ENCODE measurements at regions not wholly inside any gene's neighbourhood (a gene's known extent, or its start where the extent isn't known, plus 50 kb on each side); places are given as distances from the start of the nearest gene placed in this dataset.

- Mint-ChIP-seq H3K9me3 (ENCODE audit: unreplicated experiment) (no peaks in the 10 kb centered on the region), H3K4me3 (ENCODE audit: unreplicated experiment) (no peak overlapping the region), H3K27me3 (ENCODE audit: low read depth, unreplicated experiment) (no peaks in the 10 kb centered on the region), H3K27ac (ENCODE audit: unreplicated experiment) (no peak overlapping the region), H3K4me1 (ENCODE audit: low read depth, unreplicated experiment) (peaks cover 28% of the 10 kb centered on the region), H3K36me3 (ENCODE audit: low read depth, unreplicated experiment) (no peaks in the 10 kb centered on the region)
- Histone ChIP-seq H3K27me3 (ENCODE audit: insufficient read depth, low read length) (no peaks in the 10 kb centered on the region), H4K20me1 (ENCODE audit: insufficient read depth, low read length) (no peaks in the 10 kb centered on the region), H3K36me3 (ENCODE audit: insufficient read depth, low read length) (no peaks in the 10 kb centered on the region), H3K9me3 (ENCODE audit: insufficient read depth, low read depth, low read length) (no peaks in the 10 kb centered on the region), H3K27ac (ENCODE audit: low read depth, low read length) (no peak overlapping the region), H3K79me2 (ENCODE audit: insufficient read depth, low read length) (no peaks in the 10 kb centered on the region), H2AFZ (ENCODE audit: low read depth, low read length) (no peak overlapping the region), H3K4me2 (ENCODE audit: low read length) (no peak overlapping the region), H3K9ac (ENCODE audit: low read length) (no peak overlapping the region), H3K4me1 (ENCODE audit: insufficient read depth, low read length) (peaks cover 48% of the 10 kb centered on the region), H3K4me3 (ENCODE audit: insufficient read depth, low read depth, low read length) (no peak overlapping the region)
- FAIRE-seq = no peak
- DNase-seq (ENCODE audit: low read depth) = no peak
- TF ChIP-seq EZH2 (IDR thresholded peaks at IDR 0.05; ENCODE audit: insufficient read depth, low read length) (no peak), CTCF (IDR thresholded peaks at IDR 0.05; ENCODE audit: insufficient read depth, low read depth, low read length) (no peak)
Observed at GRCh38 chr9:108475813-108476212, 380.0 kb downstream of the ACTL7B start.

- no peak overlapping the region for H2AFZ ChIP-seq (ENCODE audit: low read depth, low read length)
- no peak for TF ChIP-seq EZH2 (IDR thresholded peaks at IDR 0.05; ENCODE audit: insufficient read depth, low read length)
- no peak for TF ChIP-seq CTCF (IDR thresholded peaks at IDR 0.05; ENCODE audit: insufficient read depth, low read depth, low read length)
- H3K9ac ChIP-seq (ENCODE audit: low read length) = peak overlapping the region; percentile 30
- no peaks in the 10 kb centered on the region for H3K36me3 Mint-ChIP-seq (ENCODE audit: low read depth, unreplicated experiment)
- H3K4me3 Mint-ChIP-seq (ENCODE audit: unreplicated experiment) = no peak overlapping the region
- H3K4me1 ChIP-seq (ENCODE audit: insufficient read depth, low read length) = peaks cover 55% of the 10 kb centered on the region
- no peaks in the 10 kb centered on the region for H3K27me3 Mint-ChIP-seq (ENCODE audit: low read depth, unreplicated experiment)
- H3K4me3 ChIP-seq (ENCODE audit: insufficient read depth, low read depth, low read length) = no peak overlapping the region
- FAIRE-seq (no peak), DNase-seq (ENCODE audit: low read depth) (peak; percentile 50)
- H4K20me1 ChIP-seq (ENCODE audit: insufficient read depth, low read length) = no peaks in the 10 kb centered on the region
- peak overlapping the region; percentile 35 for H3K27ac ChIP-seq (ENCODE audit: low read depth, low read length)
- peaks cover 28% of the 10 kb centered on the region for H3K4me1 Mint-ChIP-seq (ENCODE audit: low read depth, unreplicated experiment)
- no peaks in the 10 kb centered on the region for H3K36me3 ChIP-seq (ENCODE audit: insufficient read depth, low read length)
- H3K9me3 ChIP-seq (ENCODE audit: insufficient read depth, low read depth, low read length) = no peaks in the 10 kb centered on the region
- H3K4me2 ChIP-seq (ENCODE audit: low read length) = peak overlapping the region; percentile 73
- no peaks in the 10 kb centered on the region for H3K9me3 Mint-ChIP-seq (ENCODE audit: unreplicated experiment)
- H3K79me2 ChIP-seq (ENCODE audit: insufficient read depth, low read length) = no peaks in the 10 kb centered on the region
- H3K27me3 ChIP-seq (ENCODE audit: insufficient read depth, low read length) = no peaks in the 10 kb centered on the region
- no peak overlapping the region for H3K27ac Mint-ChIP-seq (ENCODE audit: unreplicated experiment)
Observed at GRCh38 chr9:108474356-108474755, 381.4 kb downstream of the ACTL7B start.

- Histone ChIP-seq H3K79me2 (ENCODE audit: insufficient read depth, low read length) (no peaks in the 10 kb centered on the region), H3K4me3 (ENCODE audit: insufficient read depth, low read depth, low read length) (peak overlapping the region; percentile 7), H3K4me2 (ENCODE audit: low read length) (peak overlapping the region; percentile 73), H3K9ac (ENCODE audit: low read length) (peak overlapping the region; percentile 30), H3K4me1 (ENCODE audit: insufficient read depth, low read length) (peaks cover 53% of the 10 kb centered on the region), H2AFZ (ENCODE audit: low read depth, low read length) (no peak overlapping the region), H3K9me3 (ENCODE audit: insufficient read depth, low read depth, low read length) (no peaks in the 10 kb centered on the region), H4K20me1 (ENCODE audit: insufficient read depth, low read length) (no peaks in the 10 kb centered on the region), H3K27me3 (ENCODE audit: insufficient read depth, low read length) (no peaks in the 10 kb centered on the region), H3K36me3 (ENCODE audit: insufficient read depth, low read length) (no peaks in the 10 kb centered on the region), H3K27ac (ENCODE audit: low read depth, low read length) (peak overlapping the region; percentile 35)
- no peak for TF ChIP-seq CTCF (IDR thresholded peaks at IDR 0.05; ENCODE audit: insufficient read depth, low read depth, low read length)
- H3K27ac Mint-ChIP-seq (ENCODE audit: unreplicated experiment) = peak overlapping the region; percentile 2
- peak; percentile 79 for DNase-seq (ENCODE audit: low read depth)
- H3K27me3 Mint-ChIP-seq (ENCODE audit: low read depth, unreplicated experiment) = no peaks in the 10 kb centered on the region
- H3K9me3 Mint-ChIP-seq (ENCODE audit: unreplicated experiment) = no peaks in the 10 kb centered on the region
- H3K4me3 Mint-ChIP-seq (ENCODE audit: unreplicated experiment) = no peak overlapping the region
- H3K36me3 Mint-ChIP-seq (ENCODE audit: low read depth, unreplicated experiment) = no peaks in the 10 kb centered on the region
- peaks cover 21% of the 10 kb centered on the region for H3K4me1 Mint-ChIP-seq (ENCODE audit: low read depth, unreplicated experiment)
- FAIRE-seq = peak; percentile 84
Observed at GRCh38 chr9:108473209-108474112, 382.3 kb downstream of the ACTL7B start.

Measured in astrocyte (in vitro differentiated cells and primary cell).